ENCODE measurements at regions not wholly inside any gene's neighbourhood (a gene's known extent, or its start where the extent isn't known, plus 50 kb on each side); places are given as distances from the start of the nearest gene placed in this dataset.

DNA sequence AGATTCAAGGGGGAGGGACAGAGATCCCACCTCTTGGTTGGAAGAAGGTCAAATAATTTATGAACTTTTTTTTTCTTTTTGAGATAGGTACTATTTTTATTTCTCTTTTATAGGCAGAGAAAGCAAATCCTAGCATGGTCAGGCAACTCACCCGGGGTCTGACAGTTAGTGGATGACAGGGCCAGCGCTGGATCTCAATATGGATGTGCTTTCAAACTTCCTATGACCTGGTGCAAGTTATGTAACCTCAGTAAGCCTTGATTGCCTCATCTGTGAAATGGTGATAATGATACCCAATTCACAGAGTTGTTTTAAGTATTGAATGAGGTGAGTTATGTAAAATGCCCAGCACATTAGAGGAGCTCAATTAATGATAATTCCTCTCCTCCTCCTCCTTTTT, 86.8 kb upstream of the MEF2A start:
- TF ChIP-seq, protein P1, sequence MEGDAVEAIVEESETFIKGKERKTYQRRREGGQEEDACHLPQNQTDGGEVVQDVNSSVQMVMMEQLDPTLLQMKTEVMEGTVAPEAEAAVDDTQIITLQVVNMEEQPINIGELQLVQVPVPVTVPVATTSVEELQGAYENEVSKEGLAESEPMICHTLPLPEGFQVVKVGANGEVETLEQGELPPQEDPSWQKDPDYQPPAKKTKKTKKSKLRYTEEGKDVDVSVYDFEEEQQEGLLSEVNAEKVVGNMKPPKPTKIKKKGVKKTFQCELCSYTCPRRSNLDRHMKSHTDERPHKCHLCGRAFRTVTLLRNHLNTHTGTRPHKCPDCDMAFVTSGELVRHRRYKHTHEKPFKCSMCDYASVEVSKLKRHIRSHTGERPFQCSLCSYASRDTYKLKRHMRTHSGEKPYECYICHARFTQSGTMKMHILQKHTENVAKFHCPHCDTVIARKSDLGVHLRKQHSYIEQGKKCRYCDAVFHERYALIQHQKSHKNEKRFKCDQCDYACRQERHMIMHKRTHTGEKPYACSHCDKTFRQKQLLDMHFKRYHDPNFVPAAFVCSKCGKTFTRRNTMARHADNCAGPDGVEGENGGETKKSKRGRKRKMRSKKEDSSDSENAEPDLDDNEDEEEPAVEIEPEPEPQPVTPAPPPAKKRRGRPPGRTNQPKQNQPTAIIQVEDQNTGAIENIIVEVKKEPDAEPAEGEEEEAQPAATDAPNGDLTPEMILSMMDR (IDR thresholded peaks at IDR 0.05; ENCODE audit: low read depth, low read length, missing control alignments), result no peak
- in situ Hi-C loops (cut with HindIII; ENCODE audit: low sequenced_read_pairs), result no loop called here
- no peak overlapping the region for H3K4me3 ChIP-seq (ENCODE audit: low read depth, low read length)
- DNase-seq (ENCODE audit: low read depth), result no peak

DNA sequence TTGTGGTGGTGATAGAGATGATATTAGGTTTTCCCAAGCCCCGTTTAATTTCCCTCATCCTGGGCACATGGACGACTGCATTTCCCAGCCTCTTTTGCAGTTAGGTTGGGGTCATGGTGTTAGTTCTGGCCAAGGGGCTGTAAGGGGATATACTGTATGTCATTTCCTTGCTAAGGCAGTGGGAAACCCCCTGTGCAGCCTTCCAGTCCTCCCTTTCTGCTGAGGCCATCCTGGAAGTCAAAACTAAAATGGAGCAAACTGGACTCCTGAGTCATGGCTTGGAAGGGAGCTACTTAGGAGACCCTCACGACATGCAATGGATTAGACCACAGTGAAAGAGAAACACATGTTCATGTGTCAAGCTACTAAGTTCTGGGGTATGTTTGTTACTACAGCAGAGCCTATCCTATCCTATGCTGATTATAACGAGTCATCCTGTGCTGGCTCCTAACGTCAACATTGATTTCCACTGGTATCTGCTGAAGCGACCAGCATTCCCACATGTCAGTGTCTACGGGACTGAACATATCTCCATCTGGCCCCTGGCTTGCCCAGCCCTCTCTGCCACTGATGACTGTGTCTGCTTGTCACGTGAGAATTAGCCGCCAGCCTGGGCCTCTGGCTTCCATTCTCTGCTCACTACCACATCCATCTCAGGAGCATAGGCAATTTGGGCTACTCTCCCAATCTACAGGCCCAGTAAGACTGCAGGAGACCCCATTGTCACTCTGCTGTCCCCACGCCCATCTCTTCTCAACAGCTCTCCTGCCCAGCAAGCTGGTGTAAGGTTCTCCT, 85.6 kb upstream of the MEF2A start:
- TF ChIP-seq, protein P1 (IDR thresholded peaks at IDR 0.05; ENCODE audit: low read depth, low read length, missing control alignments), result no peak
- no peak overlapping the region for H3K4me3 ChIP-seq (ENCODE audit: low read depth, low read length)
- in situ Hi-C loops (cut with HindIII; ENCODE audit: low sequenced_read_pairs), result no loop called here
- no peak for DNase-seq (ENCODE audit: low read depth)

DNA sequence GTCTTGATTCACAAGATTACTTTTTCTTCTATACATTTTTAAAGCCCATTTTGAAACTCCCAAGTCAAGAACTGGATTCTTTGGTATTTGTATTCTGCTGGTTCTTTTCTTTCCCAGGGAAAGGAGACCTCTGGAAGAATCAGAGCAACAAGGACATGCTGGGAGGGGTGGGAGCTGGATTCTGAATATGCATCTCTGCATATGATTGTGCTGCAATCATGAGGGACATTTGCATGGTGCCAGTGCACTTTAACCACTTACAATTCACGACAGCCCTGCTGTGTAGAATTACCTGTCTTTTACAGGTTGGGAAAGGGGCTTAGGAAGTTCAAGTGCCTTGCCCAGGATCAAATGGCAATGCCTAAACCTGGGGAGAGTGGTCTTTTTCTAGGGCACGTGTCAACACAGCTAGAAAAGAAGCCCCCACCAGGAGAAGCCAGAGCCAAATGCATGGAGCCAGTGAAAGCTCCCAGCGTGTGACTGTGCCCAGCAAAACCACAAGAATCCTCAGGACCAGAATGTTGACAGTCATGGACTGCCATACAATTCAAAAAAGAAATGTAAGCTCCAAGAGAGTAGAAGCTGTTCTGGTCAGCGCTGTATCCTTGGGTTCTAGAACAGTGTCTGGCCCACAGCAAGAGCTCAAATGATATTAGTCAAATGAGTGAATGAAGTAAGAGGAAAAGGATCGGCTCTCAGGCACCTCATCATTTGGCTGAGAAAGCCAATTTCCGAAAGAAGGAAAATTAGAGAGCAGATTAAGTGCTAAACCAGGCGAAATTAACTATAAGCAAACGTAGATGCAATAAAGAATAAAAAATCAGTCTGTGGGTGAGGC, 84.5 kb upstream of the MEF2A start:
- in situ Hi-C loops (cut with HindIII; ENCODE audit: low sequenced_read_pairs), result no loop called here
- H3K4me3 ChIP-seq (ENCODE audit: low read depth, low read length), result no peak overlapping the region
- TF ChIP-seq, protein P1 (IDR thresholded peaks at IDR 0.05; ENCODE audit: low read depth, low read length, missing control alignments), result no peak
- DNase-seq (ENCODE audit: low read depth), result no peak

DNA sequence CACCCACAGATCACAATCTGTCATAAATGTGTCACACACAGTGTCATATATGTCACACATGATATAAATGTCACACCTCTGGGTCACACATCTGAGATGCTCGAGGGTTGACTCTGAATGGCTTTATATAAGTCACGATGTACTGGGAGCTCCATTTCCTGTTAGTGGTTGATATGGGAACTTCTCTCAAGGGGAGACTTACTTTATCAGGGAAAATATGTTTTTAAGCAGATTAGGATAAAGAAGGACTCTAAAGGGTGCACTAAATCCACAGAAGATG, 83.9 kb upstream of the MEF2A start:
- H3K4me3 ChIP-seq (ENCODE audit: low read depth, low read length), result no peak overlapping the region
- in situ Hi-C loops (cut with HindIII; ENCODE audit: low sequenced_read_pairs), result no loop called here
- no peak for DNase-seq (ENCODE audit: low read depth)
- TF ChIP-seq, protein P1 (IDR thresholded peaks at IDR 0.05; ENCODE audit: low read depth, low read length, missing control alignments), result no peak

DNA sequence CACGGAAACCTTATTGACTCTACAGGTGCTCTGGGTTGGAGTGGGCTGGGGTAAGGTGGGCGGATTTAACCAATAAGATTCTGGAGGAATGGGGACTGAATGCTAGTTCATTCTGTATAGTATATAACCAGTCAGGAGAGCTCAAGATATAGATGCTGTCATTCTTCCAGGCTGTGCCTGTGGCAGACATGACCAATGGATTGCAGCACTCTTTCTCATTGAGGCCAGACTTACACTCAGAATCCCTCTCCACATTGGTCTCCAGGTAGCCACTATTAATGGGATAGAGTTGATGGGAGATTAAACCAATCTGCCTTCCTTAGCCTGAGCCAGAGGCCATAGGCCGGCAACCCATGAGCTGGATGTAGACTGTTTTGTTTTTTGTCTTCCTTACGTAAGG, 82.8 kb upstream of the MEF2A start:
- no peak overlapping the region for H3K4me3 ChIP-seq (ENCODE audit: low read depth, low read length)
- TF ChIP-seq, protein P1 (IDR thresholded peaks at IDR 0.05; ENCODE audit: low read depth, low read length, missing control alignments), result no peak
- DNase-seq (ENCODE audit: low read depth), result no peak
- in situ Hi-C loops (cut with HindIII; ENCODE audit: low sequenced_read_pairs), result no loop called here

DNA sequence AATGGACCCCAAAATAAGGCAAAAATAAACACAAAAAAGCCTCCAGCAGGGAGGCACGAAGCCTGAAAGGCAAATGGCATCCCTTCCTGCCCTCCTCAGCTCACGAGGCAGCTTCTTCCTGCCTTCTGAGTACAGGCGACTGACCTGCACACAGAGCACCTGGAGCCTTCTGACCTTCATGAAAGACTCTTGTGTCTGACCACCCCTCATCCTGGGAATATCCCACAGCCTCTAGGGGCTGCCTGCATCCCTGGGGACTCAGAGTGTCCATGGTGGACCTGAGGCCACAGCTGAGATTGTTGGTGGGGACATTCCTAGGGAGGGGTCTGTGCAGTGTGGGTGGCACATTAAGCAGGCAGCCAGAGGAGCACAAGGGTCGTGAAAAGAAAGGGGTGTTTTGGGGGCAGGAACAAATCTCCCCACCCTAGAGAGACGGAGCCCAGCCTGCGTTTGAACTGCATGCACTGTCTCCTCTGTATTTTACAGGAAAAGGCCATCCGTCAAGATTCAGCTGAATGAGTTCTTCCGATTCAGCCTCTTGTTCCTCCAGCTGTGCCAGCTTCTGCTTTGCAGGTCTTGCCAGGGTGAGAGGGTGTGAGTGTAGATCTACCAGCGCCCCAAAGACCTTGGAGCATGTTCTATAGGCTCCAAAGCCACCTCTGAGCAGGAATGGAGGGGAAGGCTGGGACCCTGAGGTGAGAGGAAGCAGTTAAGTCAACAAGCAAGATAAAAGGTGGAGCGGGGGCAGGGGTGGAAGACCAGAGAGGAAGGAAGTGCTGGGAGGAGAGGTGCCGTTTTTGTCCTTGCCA, 80.4 kb upstream of the MEF2A start:
- TF ChIP-seq, protein P1 (IDR thresholded peaks at IDR 0.05; ENCODE audit: low read depth, low read length, missing control alignments), result no peak
- in situ Hi-C loops (cut with HindIII; ENCODE audit: low sequenced_read_pairs), result no loop called here
- no peak for DNase-seq (ENCODE audit: low read depth)
- H3K4me3 ChIP-seq (ENCODE audit: low read depth, low read length), result no peak overlapping the region

All from astrocyte of the cerebellum (primary cell).